H1 (cell line): ENCODE measurements at regions not wholly inside any gene's neighbourhood (a gene's known extent, or its start where the extent isn't known, plus 50 kb on each side); places are given as distances from the start of the nearest gene placed in this dataset.

ENCODE experiments used
- POLR2A ChIP-seq, 2 experiments: IDR thresholded peaks; 1 replicate in 1 of 2; 2 replicates in 1 of 2; pipeline ENCODE4 v1.6.1; 2011; ENCODE audit warnings: low read depth in 2 of 2, low read length in 2 of 2, mild to moderate bottlenecking in 2 of 2; ENCODE audit errors: control extremely low read depth in 1 of 2
- TF ChIP-seq, protein P1 (sequence below), 3 experiments: IDR thresholded peaks; 1 replicate in 2 of 3; 2 replicates in 1 of 3; pipeline versions ENCODE4 v1.5.1 to v1.6.1; 2011; ENCODE audit warnings: low read length in 3 of 3, mild to moderate bottlenecking in 3 of 3, inconsistent platforms in 2 of 3, low read depth in 1 of 3, moderate library complexity in 1 of 3; ENCODE audit not compliant: insufficient read depth in 1 of 3; ENCODE audit errors: control extremely low read depth in 1 of 3

DNA sequence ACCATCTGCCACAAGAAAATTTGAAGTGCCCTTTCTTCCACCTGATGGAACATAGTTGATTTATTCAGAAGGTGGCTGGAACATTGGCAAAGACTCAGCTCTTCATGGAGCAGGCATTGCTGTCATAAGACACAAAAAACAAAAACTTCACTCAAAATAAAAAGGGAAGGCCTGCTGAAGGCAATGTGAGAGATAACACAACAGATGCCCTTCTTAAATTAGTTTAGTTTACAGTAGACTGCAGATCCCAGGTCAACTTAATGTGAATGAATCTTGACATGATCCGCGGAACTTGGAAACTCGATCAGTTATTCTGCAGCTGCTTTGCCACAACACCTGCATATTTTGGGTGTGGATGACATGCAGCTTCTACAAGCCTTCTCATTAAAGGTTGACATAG is 159.8 kb upstream of the PLCXD3 start:
- TF ChIP-seq, protein P1, sequence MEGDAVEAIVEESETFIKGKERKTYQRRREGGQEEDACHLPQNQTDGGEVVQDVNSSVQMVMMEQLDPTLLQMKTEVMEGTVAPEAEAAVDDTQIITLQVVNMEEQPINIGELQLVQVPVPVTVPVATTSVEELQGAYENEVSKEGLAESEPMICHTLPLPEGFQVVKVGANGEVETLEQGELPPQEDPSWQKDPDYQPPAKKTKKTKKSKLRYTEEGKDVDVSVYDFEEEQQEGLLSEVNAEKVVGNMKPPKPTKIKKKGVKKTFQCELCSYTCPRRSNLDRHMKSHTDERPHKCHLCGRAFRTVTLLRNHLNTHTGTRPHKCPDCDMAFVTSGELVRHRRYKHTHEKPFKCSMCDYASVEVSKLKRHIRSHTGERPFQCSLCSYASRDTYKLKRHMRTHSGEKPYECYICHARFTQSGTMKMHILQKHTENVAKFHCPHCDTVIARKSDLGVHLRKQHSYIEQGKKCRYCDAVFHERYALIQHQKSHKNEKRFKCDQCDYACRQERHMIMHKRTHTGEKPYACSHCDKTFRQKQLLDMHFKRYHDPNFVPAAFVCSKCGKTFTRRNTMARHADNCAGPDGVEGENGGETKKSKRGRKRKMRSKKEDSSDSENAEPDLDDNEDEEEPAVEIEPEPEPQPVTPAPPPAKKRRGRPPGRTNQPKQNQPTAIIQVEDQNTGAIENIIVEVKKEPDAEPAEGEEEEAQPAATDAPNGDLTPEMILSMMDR (IDR thresholded peaks at IDR 0.05; ENCODE audit: control extremely low read depth in 1 of 3, insufficient read depth in 1 of 3, low read depth in 1 of 3, low read length in 3 of 3): no peak
- TF ChIP-seq POLR2A (IDR thresholded peaks at IDR 0.05; ENCODE audit: control extremely low read depth in 1 of 2, low read depth in 2 of 2, low read length in 2 of 2): no peak
